Immature natural killer cell (primary cell): ENCODE measurements at regions not wholly inside any gene's neighbourhood (a gene's known extent, or its start where the extent isn't known, plus 50 kb on each side); places are given as distances from the start of the nearest gene placed in this dataset.

Experiments
- DNase-seq, 3 donors: peaks; one replicate each; pipeline ENCODE4 v3.0.0; 2022; ENCODE audit warnings: mixed read lengths in 1 of 3
- H3K27ac Mint-ChIP-seq, 6 donors: one replicate each; pipeline ENCODE4 v1.8.0; 2020; ENCODE audit warnings: mixed read lengths in 6 of 6, mild to moderate bottlenecking in 5 of 6, inconsistent platforms in 4 of 6, moderate library complexity in 3 of 6
- H3K27me3 Mint-ChIP-seq, 3 donors: one replicate each; pipeline ENCODE4 v1.8.0; 2020 to 2021; ENCODE audit warnings: low read depth in 3 of 3, mild to moderate bottlenecking in 3 of 3, mixed read lengths in 3 of 3, moderate library complexity in 3 of 3, inconsistent platforms in 1 of 3
- H3K36me3 Mint-ChIP-seq, 3 donors: one replicate each; pipeline ENCODE4 v1.8.0; 2020; ENCODE audit warnings: mixed read lengths in 3 of 3, inconsistent platforms in 2 of 3, mild to moderate bottlenecking in 2 of 3
- H3K4me1 Mint-ChIP-seq, 2 donors: one replicate each; pipeline ENCODE4 v1.8.0; 2020; ENCODE audit warnings: inconsistent platforms in 2 of 2, mild to moderate bottlenecking in 2 of 2, mixed read lengths in 2 of 2, moderate library complexity in 1 of 2
- H3K4me3 Mint-ChIP-seq, 5 donors: one replicate each; pipeline ENCODE4 v1.8.0; 2020; ENCODE audit warnings: mild to moderate bottlenecking in 5 of 5, mixed read lengths in 5 of 5, inconsistent platforms in 3 of 5, moderate library complexity in 3 of 5
- H3K9me3 Mint-ChIP-seq, 6 donors: one replicate each; pipeline ENCODE4 v1.8.0; 2020; ENCODE audit warnings: mild to moderate bottlenecking in 6 of 6, mixed read lengths in 6 of 6, inconsistent platforms in 4 of 6, moderate library complexity in 3 of 6

- Mint-ChIP-seq H3K36me3 (no peaks in the 10 kb centered on the region), H3K4me1 (no peaks in the 10 kb centered on the region), H3K27ac (no peak overlapping the region), H3K27me3 (peaks cover 0 to 2% (median 2%) of the 10 kb centered on the region in 3 donors), H3K9me3 (peaks cover 0 to 1% (median 0%) of the 10 kb centered on the region in 6 donors), H3K4me3 (no peak overlapping the region)
- DNase-seq = no peak
These were observed 75.5 kb upstream of the KLF7 start for GRCh38 chr2:207241198-207241597.

- Mint-ChIP-seq H3K4me3 (no peak overlapping the region), H3K27ac (no peak overlapping the region), H3K9me3 (peaks cover 0 to 1% (median 0%) of the 10 kb centered on the region in 6 donors), H3K4me1 (no peaks in the 10 kb centered on the region), H3K36me3 (no peaks in the 10 kb centered on the region), H3K27me3 (no peaks in the 10 kb centered on the region)
- DNase-seq = no peak
These were observed 77.9 kb upstream of the KLF7 start for GRCh38 chr2:207243601-207244000.

DNA sequence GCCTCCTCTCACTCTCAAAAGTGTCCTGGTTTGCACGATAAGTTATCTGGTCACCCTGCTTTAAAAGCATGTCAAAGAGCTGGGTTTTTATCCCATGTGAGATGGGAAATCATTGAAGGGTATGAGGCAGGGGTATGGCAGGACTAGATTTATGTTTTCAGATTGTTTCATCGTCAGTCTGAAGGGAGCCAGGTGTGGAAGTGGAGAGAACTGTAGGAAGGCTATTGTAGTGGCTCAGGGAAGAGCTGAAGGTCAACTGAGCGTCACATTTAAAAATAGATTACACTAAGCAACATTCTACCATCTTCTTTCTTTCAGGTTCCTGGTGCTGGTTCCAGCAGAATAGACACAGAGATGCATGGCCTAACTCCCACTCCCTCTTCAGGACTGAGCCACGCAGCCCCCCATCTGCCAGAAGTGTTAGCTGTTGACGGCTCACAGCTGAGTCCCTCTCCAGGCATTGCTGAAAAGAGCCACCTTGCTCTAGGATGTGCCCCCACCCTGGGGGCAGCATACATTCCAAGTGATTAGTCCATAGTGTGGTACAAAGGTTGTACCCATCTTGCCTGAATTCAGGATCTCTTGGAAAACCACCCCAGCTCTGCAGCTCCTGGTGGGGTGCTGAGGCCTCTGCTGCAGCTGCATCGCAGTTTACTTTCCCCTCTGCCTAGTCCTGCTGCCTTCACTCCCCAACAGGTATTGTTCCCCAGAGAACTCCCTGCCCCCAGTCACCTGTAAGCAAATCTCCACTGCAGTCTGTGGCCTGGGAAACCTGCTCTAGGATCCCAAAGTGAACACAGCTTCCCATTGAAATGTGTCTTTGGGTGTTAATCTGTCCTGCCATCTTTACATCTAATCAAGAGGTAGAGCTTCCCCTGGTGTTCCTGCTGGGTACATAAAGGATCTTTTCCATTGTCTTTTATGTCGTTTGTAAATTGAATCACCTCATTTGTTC lies 79.5 kb upstream of the KLF7 start:
- H3K27ac Mint-ChIP-seq = no peak overlapping the region
- peaks cover 0 to 1% (median 0%) of the 10 kb centered on the region in 6 donors for H3K9me3 Mint-ChIP-seq
- H3K36me3 Mint-ChIP-seq = no peaks in the 10 kb centered on the region
- H3K4me1 Mint-ChIP-seq = no peaks in the 10 kb centered on the region
- H3K4me3 Mint-ChIP-seq = no peak overlapping the region
- peaks cover 0 to 2% (median 0%) of the 10 kb centered on the region in 3 donors for H3K27me3 Mint-ChIP-seq
- DNase-seq = no peak

DNA sequence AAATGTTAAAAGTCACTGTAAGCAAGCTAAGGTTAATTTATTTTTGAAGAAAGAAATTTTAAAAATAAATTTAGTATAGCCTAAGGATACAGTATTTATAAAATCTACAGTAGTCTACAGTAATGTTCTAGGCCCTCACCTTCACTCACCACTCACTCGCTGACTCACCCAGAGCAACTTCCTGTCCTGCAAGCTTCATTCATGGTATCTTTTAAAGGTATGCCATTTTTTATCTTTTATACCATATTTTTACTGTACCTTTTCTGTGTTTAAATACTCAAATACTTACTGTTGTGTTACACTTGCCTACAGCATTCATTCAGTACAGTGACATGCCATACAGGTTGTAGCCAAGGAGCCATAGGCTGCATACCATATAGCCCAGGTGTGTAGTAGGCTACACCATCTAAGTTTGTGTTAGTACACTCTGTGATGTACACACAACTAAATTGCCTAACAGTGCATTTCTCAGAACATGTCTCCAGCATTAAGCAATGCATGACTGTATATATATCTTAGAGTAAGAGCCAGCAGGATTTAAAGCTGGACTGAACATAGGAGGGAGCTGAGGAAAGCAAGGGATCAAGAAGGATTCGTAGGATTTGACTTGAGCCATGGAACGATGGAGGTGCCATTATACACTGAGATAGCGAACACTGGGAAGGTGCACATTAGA lies 83.1 kb upstream of the KLF7 start:
- Mint-ChIP-seq H3K27me3 (peaks cover 0 to 2% (median 2%) of the 10 kb centered on the region in 3 donors), H3K9me3 (peaks cover 0 to 1% (median 0%) of the 10 kb centered on the region in 6 donors), H3K4me1 (no peaks in the 10 kb centered on the region), H3K4me3 (no peak overlapping the region), H3K36me3 (no peaks in the 10 kb centered on the region), H3K27ac (no peak overlapping the region)
- no peak for DNase-seq

- no peaks in the 10 kb centered on the region for H3K4me1 Mint-ChIP-seq
- DNase-seq = no peak
- H3K4me3 Mint-ChIP-seq = no peak overlapping the region
- no peak overlapping the region for H3K27ac Mint-ChIP-seq
- H3K9me3 Mint-ChIP-seq = no peaks in the 10 kb centered on the region
- no peaks in the 10 kb centered on the region for H3K36me3 Mint-ChIP-seq
- H3K27me3 Mint-ChIP-seq = peaks cover 0 to 4% (median 2%) of the 10 kb centered on the region in 3 donors
These were observed 85.3 kb upstream of the KLF7 start for GRCh38 chr2:207251022-207251421.

- Mint-ChIP-seq H3K27me3 (peaks cover under 1 to 4% (median 2%) of the 10 kb centered on the region in 3 donors), H3K4me3 (no peak overlapping the region), H3K27ac (peak overlapping the region in 1 of 6 donors; percentile 24), H3K36me3 (no peaks in the 10 kb centered on the region), H3K9me3 (no peaks in the 10 kb centered on the region), H3K4me1 (no peaks in the 10 kb centered on the region)
- no peak for DNase-seq
These were observed 85.9 kb upstream of the KLF7 start for GRCh38 chr2:207251573-207252192.

DNA sequence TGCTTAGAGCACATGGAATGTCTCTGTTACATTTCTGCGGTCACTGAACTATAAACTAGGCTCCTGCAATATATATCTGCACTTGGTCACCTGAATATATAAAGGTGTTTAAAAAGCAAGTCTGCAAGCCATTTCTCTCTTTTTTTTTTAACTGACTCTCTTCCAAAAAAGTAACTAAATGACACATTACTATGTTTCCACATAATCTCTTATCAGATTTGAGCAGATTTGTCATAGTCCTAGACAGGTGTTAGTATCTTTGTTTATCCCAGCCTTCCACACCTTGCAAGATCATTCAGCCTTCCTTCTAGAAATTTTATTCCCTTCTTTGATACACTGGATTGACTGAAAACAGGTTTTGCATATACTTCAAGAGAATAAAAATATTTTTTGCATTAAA lies 86.7 kb upstream of the KLF7 start:
- Mint-ChIP-seq H3K4me3 (no peak overlapping the region), H3K27ac (peak overlapping the region in 1 of 6 donors; percentile 24), H3K27me3 (peaks cover 2 to 4% (median 2%) of the 10 kb centered on the region in 3 donors), H3K36me3 (no peaks in the 10 kb centered on the region), H3K9me3 (no peaks in the 10 kb centered on the region), H3K4me1 (no peaks in the 10 kb centered on the region)
- DNase-seq = no peak

DNA sequence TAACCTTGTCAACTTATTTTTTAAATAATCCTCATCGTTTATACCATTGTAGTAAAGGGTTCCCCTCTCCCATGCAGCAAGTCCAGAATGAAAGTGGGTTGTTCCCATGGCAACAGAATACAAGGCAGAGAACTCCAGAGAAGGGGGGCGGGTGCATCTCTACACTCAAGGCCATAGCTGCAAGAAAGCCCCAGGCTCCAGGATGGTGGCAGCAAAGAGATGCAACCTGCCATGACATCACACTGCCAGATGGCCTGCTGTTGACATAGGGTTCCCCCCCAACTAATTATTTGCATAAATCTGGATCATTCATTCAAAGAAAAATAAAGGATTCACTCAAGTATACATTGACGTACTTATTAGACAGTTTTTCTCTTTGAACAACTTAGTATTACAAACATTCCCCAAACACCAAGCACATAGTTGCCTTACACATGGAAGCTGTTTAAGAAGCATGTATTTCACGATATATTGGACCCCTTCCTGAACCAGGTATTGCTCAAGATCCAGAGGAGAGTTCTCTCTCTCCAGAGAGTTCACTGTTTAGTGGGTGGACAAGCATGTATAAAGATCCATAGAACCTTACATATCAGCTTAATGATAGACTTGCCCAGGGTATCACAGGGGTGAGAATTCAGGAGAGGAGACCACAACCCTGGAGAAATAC lies 87.4 kb upstream of the KLF7 start:
- DNase-seq = no peak
- no peak overlapping the region for H3K27ac Mint-ChIP-seq
- no peaks in the 10 kb centered on the region for H3K36me3 Mint-ChIP-seq
- no peaks in the 10 kb centered on the region for H3K4me1 Mint-ChIP-seq
- H3K4me3 Mint-ChIP-seq = no peak overlapping the region
- H3K27me3 Mint-ChIP-seq = peaks cover 2 to 4% (median 2%) of the 10 kb centered on the region in 3 donors
- no peaks in the 10 kb centered on the region for H3K9me3 Mint-ChIP-seq

GRCh38 chr2:207253666-207254345 lies 88.1 kb upstream of the KLF7 start:
- DNase-seq = no peak
- Mint-ChIP-seq H3K27ac (no peak overlapping the region), H3K4me1 (no peaks in the 10 kb centered on the region), H3K9me3 (no peaks in the 10 kb centered on the region), H3K27me3 (peaks cover 2 to 4% (median 2%) of the 10 kb centered on the region in 3 donors), H3K4me3 (no peak overlapping the region), H3K36me3 (no peaks in the 10 kb centered on the region)

DNA sequence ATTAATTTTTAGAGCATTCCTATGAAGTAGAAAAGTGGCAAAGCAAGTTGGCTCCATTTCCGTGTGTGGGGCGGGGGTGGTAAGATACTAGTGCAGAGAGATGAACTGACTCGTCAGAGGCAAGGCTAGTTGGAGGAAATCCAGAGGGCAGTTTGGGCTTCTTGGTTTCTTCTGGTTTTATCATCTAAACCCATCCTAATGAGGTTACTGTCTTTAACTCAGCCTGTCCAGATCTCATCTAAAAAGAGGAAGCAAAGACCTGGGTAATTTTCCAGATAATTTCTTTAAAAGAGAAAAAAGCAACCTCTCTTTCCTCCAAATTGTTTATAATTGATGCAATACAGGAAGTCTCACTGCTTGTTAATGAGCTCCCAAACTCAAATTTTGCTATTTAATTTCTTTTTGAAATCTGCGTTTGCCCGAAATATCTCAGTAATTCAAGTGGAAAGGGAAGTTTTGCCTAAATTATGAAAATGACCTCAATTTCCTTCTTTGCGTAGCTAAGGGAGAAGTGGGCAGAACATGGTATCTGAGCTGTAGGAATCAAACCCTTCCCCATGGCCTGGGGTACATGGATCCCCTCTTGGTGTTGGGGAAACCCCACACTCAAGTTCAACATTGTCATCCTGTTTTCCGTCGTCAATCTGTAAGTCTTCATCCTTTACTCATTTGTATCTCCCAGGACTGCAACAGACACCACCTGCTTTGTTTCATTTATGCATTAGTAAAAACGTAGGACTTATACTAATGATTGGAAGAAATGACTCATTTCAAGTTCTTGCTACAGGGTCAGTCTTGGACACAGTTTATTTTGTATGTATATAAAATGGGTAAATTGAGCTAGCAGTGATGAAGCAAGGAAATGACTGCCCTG lies 89.1 kb upstream of the KLF7 start:
- H3K9me3 Mint-ChIP-seq = no peaks in the 10 kb centered on the region

GRCh38 chr2:207255565-207256470 lies 90.1 kb upstream of the KLF7 start:
- Mint-ChIP-seq H3K9me3 (no peaks in the 10 kb centered on the region), H3K36me3 (no peaks in the 10 kb centered on the region), H3K27me3 (peaks cover 0 to 4% (median 2%) of the 10 kb centered on the region in 3 donors), H3K4me3 (no peak overlapping the region), H3K27ac (no peak overlapping the region), H3K4me1 (no peaks in the 10 kb centered on the region)
- no peak for DNase-seq

More for the DNA sequence above, 89.1 kb upstream of the KLF7 start:
- no peak overlapping the region for H3K4me3 Mint-ChIP-seq
- no peak overlapping the region for H3K27ac Mint-ChIP-seq
- no peaks in the 10 kb centered on the region for H3K4me1 Mint-ChIP-seq
- no peaks in the 10 kb centered on the region for H3K36me3 Mint-ChIP-seq
- DNase-seq = no peak
- peaks cover 0 to 4% (median 2%) of the 10 kb centered on the region in 3 donors for H3K27me3 Mint-ChIP-seq
